Hypothalamus (tissue), 51 donors: ENCODE measurements at regions not wholly inside any gene's neighbourhood (a gene's known extent, or its start where the extent isn't known, plus 50 kb on each side); places are given as distances from the start of the nearest gene placed in this dataset.

Experiments
- DNase-seq, 51 donors: peaks; one replicate each; lab custom pipeline; 2025; lab: John Stamatoyannopoulos, UW

DNA sequence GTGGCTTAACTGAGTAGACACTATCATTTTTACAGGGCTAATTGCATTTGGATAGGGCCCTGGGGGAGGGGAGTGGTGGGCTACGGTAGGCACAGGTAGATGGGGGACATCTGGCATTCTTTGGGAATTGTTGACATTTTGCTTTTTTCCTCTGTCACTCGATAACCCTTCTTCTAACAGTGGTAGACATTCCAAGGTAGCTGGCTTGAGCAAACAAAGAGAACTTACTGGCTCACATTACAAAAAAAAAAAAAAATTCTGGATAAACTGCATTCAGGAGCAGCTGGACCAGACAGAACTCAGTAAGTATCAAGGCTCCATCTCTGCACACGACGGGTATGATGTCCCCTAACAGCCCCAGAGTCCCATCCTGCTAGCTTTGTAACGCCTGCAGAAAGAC lies 585.2 kb downstream of the ZNF608 start:
- DNase-seq: no peak

GRCh38 chr5:124160265-124160664 lies 586.2 kb downstream of the ZNF608 start:
- no peak for DNase-seq

DNA sequence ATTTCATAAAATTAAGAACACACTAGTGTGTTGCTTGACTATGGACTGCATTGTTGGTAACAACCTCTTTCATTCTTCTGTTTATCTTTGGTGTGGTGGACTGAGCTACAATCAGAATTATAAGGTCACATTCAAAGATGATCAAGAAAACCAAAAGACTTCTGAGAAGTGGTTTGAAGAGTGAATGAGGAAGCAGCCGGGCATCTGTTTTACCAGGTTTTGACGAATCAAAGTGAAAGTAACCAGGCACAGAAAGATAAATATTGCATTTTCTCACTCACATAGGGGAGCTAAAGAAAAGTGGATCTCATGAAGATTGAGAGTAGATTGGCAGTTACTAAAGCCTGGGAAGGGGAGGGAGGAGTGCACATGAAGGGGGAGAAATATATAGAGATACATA lies 589.1 kb downstream of the ZNF608 start:
- no peak for DNase-seq

GRCh38 chr5:124156415-124156996 lies 589.9 kb downstream of the ZNF608 start:
- no peak for DNase-seq

- DNase-seq: no peak
These were observed 591.7 kb downstream of the ZNF608 start for GRCh38 chr5:124154714-124155113.

DNA sequence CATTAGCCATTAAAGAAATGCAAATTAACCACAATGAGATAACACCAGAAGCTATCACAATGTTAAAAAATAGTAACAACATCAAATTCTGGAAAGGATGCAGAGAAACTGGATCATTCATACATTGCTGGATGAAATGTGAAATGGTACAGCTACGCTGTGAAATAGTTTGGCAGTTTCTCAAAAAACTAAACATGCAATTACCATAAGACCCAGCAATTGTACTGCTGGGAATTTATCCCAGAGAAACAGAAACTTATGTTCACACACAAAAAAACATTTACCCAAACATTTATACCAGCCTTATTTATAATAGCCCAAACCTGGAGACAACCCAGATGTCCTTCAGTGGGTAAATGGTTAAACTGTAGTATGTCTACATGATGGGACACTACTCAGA lies 592.9 kb downstream of the ZNF608 start:
- no peak for DNase-seq

DNA sequence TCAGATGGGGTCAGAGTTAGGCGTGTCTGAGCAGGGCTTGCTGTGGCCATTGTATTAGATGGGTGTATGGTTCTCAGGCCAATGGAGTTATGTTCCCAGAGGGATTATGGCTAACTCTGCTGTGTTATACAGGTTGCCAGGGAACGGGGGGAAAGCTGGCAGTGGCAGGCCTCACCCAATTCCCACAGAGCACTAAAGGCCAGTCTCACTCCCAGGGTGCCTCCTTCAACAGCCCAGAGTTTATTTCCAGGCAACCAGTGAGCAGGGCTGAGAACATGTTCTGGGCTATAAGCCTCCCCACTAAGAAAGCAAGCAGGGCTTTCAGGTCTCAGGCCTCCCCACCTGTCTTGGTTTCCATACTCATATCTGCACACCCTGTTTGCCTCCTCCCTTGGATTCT lies 597.9 kb downstream of the ZNF608 start:
- no peak for DNase-seq

GRCh38 chr5:124140060-124140459 lies 606.4 kb downstream of the ZNF608 start:
- no peak for DNase-seq

GRCh38 chr5:124139477-124139876 lies 607.0 kb downstream of the ZNF608 start:
- no peak for DNase-seq

- DNase-seq: no peak
These were observed 609.8 kb downstream of the ZNF608 start for GRCh38 chr5:124136609-124137008.

DNA sequence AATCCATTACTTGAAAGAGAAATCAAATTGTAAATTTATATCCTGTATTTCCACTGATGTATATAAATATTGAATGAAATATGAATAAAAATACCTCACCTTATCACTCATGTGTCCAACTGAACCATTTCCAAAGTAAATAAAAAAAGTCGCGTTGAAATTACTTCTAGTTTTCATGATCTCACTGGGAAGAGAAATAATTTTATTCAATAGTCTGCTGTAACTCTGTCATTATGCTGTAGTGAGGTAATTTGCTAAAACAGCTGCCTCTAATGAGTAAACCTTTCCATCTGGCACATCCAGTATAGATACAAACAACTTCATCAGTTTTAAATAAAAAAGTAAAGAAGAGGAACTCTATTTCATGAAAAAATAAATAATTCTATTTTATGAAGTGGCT lies 611.5 kb downstream of the ZNF608 start:
- no peak for DNase-seq

DNA sequence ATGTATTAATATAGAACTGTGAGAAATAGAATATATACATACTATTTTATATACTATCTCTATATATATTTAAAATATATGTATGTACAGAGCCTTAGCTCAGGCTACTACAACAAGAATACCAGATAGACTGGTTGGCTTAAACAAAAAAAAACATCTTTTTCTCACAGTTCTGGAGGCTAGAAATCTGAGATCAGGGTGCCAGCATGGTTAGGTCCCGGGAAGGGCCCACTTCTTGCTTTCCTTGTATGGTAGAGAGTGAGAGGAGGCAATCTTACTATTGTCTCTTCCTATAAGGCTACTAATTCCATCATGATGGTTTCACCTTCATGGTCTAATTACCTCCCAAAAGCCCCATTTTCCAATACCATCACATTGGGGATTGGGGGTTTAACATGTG lies 613.0 kb downstream of the ZNF608 start:
- no peak for DNase-seq

DNA sequence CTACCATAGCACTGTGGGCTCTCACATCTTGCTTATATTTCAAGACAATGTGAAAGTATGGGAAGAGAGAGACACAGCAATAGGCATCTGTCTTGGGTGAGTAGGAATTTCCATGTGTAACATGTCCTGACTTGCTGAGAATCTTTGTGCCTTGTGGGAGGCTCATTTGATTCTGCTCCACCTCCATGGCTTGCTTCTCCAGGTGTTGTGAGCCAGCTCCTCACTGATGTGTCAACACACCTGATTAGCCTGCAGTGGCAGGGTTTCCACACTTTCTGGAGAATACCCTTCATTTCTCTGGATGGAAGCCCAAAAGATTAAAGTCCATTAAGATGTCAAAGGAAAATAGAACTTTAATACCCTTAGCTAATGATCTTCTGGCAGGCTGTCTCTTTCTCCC lies 613.6 kb downstream of the ZNF608 start:
- DNase-seq: no peak

DNA sequence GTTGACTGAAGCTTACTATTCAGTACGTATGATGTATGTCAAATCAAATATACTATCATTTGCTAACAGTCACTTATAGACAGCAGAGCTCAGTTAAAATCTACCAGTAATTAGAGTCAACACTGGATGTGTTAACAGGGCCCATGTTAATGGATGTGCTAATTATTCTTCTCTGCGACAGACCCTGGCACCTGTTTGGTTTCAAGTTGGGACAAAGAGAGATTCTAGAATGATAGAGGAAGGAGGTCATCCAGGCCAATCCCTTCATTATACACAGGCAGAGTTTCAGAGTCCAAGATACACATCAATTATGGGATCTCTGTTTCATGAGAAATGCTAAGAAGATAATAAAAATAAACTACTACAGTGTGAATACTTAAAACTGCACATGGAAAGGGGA lies 615.0 kb downstream of the ZNF608 start:
- DNase-seq: no peak

GRCh38 chr5:124130816-124131215 lies 615.6 kb downstream of the ZNF608 start:
- no peak for DNase-seq

DNA sequence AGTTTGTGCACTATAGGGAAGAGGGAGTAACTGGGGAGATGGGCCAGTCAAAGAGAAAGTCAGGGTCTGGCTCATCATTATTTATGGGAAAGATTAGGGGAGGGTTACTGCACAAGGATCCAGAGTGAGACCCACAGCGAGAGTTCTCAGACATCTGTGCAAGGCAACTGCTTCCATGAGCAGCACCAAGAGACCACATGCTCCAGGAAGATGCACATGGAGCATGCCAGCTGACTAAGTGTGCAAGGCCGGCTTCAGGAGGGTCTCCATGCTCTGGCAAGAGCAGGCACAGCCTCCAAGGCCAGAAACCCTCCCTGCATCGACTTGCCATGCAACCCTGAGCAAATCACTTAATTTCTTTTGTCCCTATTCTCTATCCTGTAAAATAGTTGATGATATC lies 616.9 kb downstream of the CSNK1G3 start:
- no peak for DNase-seq

- no peak for DNase-seq
These were observed 614.7 kb downstream of the CSNK1G3 start for GRCh38 chr5:124126504-124127217.

- no peak for DNase-seq
These were observed 612.8 kb downstream of the CSNK1G3 start for GRCh38 chr5:124124711-124125229.

- no peak for DNase-seq
These were observed 609.2 kb downstream of the CSNK1G3 start for GRCh38 chr5:124121198-124121597.

DNA sequence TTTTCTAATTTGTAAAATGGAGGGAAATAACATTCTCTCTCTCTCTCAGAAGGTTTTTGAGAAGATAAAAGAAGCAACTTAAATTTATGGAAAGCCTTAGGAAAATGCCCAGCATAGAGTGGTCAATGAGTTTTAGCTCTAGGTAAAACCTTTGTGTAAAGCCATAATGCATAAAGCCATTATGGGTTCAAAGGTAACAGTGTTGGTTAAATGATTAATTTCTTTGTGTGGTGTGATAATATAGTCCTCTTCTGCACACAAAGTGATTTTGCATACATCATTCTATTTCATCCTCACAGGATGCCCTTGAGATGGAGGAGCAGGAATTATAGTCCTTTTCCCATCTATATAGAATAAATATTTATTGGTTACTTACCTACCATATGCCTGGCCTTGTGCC lies 602.9 kb downstream of the CSNK1G3 start:
- DNase-seq: no peak

DNA sequence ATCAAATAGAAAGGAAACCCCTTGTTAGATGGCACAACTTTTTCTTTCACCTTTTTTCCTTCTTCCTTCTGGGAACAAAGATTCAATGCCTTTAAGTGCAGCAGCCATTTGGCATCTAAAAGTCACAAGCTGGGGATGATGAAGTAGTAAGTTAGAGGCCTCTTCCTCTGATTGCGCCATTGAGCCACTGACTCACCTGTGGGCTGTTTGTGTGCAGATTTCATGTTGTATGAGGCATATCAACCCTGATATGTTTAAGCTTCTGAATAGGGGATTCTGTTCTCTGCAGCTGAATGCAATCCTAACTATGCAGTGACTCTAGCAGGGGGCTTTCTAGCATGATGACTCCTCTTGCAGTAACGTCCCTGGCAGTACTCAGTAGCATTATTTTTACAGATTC lies 599.9 kb downstream of the CSNK1G3 start:
- DNase-seq: no peak

- DNase-seq: no peak
These were observed 599.0 kb downstream of the CSNK1G3 start for GRCh38 chr5:124110942-124111341.

DNA sequence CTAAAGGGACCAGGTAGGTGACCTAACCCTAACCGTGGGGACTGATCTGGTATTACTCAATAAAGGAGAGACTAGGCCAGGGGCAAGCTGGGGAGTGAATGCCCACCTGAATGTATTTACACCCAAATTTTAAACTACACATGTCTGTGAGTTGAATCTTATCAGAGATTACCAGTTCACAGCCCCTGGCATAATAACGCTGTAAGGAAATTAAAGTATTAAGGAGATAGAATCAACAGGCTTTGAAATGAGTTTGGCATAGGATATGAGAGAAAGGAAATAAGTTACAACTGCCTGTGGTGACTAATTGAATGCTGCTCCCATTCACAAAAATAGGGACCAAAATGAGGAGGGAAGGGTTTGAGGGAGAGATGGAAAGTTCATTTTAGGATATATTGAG lies 593.3 kb downstream of the CSNK1G3 start:
- no peak for DNase-seq
